HG03045 (cell line): ENCODE measurements at regions not wholly inside any gene's neighbourhood (a gene's known extent, or its start where the extent isn't known, plus 50 kb on each side); places are given as distances from the start of the nearest gene placed in this dataset.
A peak's percentile ranks its signal among the peaks of the same experiment; 100 is the strongest.

Experiments
- ATAC-seq: cut with Tn5 transposase; IDR thresholded peaks from one replicate; pipeline ENCODE4 v1.9.1; 2021; ENCODE audit warnings: mild to moderate bottlenecking, moderate library complexity; ENCODE audit not compliant: unreplicated experiment

DNA sequence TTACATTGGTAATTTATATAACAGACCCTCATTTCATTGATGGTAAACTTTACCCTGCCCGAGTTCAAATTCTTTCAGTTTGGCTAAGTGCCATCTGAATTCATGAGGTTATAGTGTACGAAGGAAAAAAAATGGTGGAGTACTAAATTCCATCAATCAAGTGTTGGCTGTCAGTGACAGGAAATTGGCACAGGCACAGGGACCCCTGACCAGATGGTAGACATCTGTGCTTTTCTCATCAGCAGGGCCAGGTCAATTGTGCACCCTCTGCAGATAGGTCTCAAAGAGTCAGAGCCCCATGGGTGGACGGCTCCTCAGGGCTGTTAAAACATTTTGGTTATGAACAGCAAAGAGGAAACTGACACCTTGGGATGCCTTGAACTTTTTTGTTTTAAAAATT lies 439.2 kb downstream of the SETBP1 start:
- no peak for ATAC-seq

DNA sequence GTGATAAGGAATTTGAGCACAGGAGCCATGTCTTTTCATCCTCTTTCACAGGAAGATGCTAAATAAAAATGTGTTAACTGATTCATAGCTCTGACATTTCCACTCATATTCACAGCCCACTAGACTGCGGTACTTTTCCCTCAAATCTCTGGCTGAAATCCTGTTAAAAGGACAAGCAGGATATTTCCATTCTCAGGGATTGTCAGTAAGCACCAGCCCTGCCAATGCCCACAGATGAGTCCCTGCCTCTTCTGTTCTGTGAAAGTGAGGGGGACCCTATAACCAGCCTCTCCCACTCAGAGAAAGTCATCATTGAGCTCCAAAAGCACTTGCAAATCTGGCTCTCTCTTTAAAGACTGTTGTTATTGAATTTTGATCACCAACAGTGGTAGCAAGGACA lies 440.5 kb downstream of the SETBP1 start:
- no peak for ATAC-seq

DNA sequence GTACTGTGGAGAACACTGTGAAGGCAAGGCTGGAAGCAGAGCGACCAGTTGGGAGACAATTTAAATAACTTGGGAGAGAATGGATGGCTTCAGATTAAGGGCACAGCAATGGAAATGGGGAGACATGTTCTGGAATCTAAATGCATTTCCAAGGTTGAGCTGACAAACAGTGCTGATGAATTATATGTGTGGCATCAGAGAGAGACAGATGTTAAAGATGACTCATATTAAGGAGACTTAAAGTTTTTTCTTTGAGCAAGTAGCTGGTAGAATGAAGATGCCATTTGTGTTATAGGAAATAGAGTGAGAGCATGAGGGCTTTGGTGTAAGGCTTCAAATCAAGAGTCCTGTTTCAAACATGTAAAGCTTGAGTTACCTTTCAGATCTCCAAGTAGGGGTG lies 441.8 kb downstream of the SETBP1 start:
- ATAC-seq = no peak

DNA sequence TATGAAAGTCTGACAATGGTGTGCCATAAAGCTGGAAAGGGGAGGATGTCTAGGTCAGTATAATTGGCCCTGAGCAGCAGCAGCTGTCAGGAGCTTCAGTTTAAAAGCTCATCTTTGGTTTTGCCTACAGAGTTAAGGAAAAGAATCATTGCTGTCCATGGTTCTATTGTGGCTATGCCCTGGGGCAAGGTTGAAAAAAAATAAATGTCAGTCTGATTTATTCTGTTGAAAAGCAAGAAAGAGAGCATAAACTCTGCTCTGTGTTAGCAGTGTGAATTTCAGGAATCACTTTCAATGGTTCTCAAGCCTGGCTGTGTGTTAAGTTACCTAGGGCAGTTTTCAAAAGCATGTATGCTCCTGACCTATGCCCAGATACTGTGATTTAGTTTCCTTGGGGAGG lies 446.7 kb downstream of the SETBP1 start:
- ATAC-seq = no peak

DNA sequence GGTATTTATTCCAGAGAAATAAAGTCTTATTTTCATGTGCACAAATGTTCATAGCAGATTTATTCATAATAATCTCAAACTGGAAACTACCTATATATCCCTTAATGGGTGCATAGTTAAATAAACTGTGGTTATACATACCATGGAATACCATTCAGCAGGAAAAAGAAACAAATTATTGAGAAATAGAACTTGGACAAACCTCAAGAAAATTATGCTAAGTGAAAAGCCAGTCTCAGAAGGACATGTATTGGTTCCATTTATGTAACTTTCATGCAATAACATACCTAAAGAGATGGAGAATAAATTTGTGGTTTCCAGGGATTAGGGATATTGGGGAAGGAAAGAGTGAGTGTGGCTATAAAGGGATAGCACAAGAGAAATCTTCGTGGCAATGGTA lies 452.6 kb downstream of the SETBP1 start:
- no peak for ATAC-seq

DNA sequence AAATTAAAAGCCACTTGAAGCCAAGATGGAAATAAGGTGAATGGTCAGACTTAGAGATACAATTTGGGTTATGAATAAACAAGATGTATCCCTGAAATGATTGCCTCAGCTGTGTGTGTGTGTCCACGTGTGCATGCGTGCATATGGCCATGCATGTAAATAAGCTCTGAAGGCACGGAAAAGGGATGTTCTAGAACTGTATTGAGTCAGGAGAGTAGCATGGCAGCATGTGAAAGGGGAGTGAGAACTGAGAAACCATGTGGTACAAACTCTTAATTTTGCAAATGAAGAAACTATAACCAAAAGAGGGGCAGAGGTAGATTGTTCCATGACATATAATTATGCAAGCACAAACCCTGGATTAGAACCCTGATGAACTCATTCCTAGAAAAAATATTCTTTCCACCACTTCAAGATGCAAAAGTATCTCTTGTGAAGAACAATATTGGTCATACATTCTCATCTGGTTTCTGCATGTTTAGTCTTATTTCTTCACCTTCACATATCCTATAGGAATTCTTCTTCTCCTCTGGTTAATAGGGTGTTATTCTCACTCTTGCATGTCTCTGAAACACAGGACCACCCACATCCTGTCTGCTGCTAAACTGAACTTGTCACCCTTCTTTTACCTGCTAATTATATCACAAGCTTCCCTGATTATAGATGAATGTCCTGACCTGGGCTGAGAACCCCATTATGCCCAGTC lies 455.8 kb downstream of the SETBP1 start:
- ATAC-seq = no peak

DNA sequence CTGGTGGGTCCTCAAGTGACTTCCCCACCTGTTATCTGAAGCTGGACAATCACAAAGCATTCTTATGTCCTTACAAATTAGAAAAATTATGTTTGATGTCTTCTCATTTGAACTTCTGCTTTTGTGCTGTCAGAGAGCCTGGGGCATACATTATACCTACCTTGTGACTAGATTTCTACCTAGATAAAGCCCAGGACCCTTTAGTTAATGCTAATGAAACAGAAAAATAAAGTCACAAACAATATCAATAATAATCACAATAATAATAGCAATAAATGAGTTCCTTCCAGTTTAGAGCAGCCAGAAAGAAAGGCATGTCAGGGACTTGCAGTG lies 456.4 kb downstream of the SETBP1 start:
- no peak for ATAC-seq

DNA sequence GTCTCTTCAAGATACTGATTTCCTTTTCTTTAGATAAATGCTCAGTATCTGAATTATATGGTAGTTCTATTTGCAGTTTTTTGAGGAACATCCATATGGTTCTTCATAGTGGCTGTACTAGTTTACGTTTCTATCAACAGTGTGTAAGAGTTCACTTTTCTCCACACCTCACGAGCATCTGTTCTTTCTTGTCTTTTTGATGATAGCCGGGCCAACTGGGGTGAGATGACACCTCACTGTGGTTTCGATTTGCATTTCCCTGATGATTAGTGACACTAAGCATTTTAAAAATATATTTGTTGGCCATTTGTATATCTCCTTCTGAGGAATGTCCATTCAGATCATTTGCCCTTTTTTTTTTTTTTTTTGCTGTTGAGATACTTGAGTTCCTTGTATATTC lies 458.8 kb downstream of the SETBP1 start:
- ATAC-seq = no peak

DNA sequence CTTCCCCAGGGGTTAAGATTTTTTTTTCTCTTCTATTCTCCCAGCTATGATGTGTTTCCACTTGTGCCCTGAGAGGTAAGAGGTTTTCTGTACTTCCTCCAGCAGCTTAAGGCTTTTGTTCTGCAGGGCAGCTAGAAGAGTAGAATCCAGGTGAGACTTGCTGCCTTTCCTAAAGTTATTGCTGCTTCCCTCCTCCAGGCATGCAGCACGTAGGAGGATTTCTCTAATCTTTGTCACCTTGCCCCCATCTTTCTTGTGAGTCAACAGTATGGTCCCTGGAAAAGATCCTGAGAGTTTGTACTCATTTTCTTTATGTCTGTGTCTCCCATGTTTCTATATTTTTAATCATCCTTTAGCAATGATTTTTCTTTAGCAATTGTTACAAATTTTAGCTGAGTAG lies 462.2 kb downstream of the SETBP1 start:
- ATAC-seq = no peak

DNA sequence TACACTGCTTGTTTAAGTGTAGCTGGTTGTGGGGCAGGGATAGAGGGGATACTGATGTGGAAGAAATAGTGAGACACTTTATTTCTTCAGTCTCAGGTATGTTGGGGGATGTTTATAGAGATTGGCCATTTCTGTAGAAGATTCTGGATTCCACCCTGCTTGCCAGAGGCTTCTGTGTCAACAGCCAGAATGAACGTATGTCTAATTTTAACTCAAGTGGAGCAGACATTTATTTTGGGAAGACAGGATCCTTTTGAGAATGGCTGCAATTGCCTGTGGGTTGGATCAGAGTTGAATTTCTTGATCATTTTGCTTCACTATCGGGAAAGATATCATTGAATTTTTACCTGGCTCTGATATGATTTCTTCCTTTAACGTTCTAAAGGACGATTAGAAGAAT lies 465.6 kb upstream of the SLC14A2 start:
- ATAC-seq = no peak

DNA sequence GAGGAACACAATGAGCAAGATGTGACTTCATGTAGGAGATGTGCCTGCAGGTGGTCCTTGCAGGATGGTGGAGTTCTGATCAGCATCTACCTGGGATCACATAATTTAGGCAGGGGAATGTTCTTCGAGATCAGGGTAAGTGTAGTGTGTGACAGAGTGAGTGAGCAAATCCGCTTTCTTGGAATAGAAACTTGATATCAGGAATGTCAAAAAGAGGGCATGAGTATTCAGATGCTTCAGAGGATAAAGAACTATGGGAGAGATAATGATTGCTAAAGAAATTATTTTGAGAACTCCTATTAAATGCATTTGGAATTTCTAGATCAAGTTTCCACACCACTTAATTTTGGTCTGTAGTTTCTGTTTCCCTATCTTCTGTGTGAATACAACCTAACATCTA lies 463.6 kb upstream of the SLC14A2 start:
- no peak for ATAC-seq

DNA sequence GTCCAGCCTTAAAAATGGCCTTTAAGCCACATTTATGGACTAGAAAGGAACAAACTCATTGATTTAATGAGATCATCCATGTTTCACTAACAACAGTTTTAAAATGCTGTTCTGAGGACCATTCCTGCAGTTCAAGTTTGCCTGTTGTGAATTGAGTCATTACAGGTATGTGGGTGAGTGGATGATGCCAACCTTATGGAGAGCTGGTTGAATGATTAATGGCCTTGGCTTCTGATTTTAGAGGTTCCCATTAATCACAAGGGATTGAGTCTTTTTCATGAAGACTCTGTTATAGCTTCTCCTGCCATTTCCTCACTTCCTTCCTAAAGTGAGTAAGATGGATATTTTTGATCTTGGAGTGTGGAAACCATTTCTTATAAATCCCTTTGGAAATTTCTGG lies 459.8 kb upstream of the SLC14A2 start:
- ATAC-seq = no peak

DNA sequence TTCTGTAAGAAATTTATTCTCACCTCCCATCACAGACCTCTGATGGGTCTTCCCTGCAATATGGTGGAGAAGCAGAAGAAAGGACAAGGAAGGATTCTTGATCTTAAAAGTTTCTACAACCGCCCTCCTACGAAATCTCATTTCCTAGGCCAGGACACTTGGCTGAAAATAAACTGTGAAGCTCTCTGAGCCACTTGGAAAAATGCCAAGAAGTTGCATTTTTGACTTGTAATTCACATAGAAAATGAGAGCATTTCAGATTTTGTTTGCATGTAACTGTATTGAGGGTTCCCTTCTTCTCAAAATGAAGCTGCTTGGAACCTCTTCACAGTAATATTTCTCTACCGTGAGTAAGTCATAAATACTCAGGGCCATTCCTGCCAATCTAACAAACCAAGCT lies 458.3 kb upstream of the SLC14A2 start:
- no peak for ATAC-seq

DNA sequence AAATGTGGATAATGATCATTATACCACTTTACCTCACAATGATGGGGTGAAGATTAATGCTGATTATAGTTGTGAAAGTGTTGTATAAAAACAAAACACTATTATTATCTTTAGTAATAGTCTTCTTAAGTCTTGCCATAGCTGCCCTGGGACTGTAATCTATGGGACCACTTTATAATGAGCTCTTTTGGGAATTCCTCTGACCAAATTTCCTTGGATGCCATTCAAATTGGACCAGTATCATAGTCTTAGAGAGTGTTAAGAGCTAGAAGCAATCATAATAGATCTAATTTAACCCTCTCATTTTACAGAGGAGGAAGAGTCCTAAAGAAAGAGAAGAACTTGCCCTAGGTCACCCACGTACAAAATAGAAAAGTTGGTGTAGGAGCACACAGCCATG lies 457.7 kb upstream of the SLC14A2 start:
- no peak for ATAC-seq

DNA sequence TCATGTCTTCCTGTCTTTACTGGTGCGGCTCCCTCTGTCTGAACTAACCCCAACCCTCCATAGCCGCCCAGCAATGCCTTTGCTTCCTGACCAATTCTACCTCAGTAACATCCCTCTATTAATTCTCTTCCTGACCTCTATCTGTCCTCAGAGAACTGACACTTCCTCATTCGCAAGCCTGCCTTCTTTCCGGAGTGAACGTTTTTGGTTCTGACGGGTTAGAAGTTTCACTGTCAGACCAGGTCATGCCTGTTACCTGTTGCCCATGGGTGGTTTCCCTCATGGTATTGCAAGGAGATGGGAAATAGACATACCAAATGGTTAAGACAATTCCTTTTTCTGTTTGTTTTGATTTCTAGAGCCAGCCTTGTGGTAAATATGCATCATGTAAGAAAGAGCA lies 453.4 kb upstream of the SLC14A2 start:
- peak; percentile 62 for ATAC-seq

DNA sequence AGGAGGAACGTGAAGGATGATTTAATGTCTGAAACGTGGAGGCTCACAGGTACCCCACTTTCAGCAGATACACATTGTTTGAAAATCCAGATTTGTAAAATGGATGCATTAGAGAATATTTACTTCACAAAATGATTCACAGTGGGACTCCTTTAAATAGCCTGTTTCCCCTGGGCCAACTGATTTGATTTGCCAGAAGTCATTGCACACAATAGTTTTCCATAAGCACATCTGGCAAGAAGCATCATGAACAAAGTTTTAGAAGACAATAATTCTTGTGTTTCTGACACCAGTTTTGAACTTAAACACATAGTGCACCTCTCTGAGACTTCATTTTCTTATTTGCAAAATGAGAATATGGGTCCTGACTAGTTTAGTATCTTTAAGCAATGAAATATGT lies 451.4 kb upstream of the SLC14A2 start:
- ATAC-seq = no peak

DNA sequence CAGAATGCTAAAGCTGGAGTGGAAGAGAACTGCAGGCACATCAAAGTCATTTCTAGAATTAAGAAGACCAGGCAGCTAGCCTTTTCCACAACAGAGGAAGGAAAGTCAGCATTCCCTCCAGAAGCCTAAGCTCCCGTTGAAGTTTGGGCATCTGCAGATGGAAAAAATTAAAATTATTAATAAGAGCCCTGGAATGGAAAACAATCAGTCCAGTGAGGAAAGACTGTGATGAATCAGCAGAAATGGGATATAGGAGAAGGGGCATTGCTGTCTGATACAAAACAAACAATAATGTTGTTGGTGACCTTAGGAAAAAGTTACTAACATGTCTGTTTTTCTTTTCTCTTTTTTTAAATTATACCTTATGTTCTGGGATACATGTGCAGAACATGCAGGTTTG lies 450.7 kb upstream of the SLC14A2 start:
- ATAC-seq = no peak

DNA sequence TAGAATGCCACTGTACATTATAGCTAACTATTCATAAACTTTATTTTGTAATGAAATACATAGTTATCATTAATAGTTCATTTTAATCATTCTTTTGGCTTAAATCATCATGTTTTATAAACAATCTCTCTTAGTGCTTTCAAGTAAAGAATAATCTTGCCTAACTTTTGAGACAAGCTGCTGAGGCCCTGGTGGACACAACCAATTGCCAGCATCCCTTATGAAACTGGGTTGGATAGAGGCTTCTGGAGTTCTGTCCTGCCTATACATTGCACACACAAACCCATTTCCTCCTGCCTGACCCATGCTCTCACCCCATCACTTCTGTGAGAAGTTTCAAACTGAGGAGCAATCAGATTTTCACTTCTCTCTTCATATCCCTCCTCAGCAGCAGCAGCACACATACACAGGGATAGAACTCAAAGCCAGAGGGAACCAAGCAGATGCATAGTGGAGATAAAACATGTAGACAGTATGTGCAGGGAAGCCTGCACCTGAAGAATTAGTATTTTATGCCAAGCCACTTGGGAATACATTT lies 450.0 kb upstream of the SLC14A2 start:
- ATAC-seq = no peak

DNA sequence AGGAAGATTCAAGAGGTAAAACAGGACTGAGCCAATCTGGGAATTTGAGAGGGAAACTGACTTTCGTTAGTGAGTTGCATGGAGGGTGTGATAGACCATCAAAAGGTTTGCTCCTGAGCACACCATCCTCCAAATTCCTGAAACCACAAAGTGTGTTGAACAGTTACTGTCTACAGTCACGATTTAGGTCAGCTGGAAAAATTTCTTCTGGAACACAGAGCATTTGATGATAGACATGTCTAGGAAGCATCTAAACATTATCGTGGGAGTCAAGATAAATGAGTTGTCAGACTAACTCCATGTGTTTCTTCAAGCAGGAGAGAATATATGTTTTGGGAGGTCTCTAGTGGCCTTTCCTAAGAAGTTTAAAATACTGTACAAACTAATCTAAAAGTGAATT lies 449.4 kb upstream of the SLC14A2 start:
- ATAC-seq = no peak

DNA sequence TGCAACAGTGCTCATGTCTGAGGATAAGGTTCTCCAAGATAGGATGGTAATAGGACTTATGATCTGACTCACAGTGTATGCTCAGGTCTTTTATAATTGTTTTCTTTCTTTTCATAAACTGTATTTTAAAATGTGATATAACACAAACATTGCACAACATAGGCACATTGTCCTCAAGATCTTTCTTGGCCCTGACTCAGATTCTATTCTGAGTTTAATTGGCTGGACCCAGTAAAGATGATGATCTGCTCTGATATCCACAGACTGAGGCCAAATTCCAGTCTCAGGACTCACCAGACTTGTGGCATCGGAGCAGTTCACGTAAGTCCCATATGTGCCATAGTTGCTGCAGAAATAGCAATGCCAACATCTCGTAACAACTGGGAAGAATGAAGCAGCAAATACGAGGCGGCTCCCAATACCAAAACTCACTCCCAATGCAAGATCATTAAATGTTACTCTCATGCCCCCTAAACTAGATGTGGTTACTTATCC lies 448.9 kb upstream of the SLC14A2 start:
- no peak for ATAC-seq

DNA sequence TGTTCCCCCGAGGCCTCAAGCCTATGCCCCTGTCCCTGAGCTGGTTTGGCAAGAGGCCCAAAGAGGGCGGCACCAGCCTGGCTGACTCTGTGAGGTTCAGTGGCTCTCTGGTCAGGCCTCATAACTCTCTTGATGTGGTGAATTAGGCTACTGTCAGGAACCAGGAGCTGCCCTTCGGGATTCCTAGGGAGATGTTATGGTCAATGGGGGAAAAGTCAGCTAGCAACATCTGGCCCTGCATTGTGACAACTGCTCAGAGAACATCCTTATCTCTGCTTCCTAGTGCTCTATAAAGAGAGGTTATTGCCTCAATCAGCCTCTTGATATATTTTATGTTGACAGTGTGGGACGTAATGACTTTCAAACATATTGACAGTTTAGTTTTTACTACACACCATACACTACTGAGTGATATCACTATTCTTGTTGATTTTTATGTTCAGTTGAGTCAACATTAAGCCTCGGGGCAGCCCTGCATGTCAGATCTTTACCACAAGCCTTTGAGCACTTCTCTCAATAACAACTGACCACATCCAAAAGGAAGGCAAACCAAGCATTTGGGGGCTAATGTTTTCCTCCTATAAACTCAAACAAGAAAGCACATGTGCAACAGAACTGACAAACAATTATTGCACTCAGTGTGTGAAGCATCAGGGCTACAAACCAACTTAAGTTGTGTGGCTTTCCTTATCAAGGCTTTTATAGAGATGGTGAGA lies 448.3 kb upstream of the SLC14A2 start:
- no peak for ATAC-seq

DNA sequence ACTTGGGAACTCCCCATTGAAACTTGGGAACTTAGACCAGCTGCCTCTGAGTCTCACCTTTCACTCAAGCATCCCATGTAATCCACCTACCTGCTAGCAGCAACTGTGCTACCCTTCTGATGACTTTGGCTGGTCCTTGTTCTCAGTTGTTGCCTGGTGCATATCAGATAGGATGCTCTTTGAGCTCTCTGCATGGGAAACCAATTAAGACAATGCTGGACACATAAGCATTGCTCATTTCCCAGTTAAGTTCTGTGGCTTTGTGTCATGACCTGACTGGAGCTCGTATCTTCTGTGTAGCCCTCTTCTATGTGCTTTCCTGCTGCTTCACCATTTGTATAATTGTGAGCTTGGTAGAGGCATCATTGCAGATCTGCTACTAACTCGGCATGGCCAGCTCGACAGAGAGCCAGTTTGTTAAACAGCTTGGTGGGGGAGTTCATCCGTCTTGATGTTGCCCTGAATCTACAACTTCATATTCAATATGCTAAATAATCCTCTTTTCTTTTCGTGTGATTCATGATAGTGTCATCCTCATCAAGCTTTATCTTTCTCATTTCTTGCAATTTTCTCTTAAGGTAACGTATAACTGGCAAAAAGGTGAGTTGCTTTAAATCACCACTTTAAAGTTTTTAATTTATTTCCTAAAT lies 447.5 kb upstream of the SLC14A2 start:
- no peak for ATAC-seq
